ENCODE measurements at regions not wholly inside any gene's neighbourhood (a gene's known extent, or its start where the extent isn't known, plus 50 kb on each side); places are given as distances from the start of the nearest gene placed in this dataset.
"Not testable (repeated sequence)": the region's sequence is repeated elsewhere in the genome, so short reads cannot be mapped to it uniquely, and the experiment has no call there.

DNA sequence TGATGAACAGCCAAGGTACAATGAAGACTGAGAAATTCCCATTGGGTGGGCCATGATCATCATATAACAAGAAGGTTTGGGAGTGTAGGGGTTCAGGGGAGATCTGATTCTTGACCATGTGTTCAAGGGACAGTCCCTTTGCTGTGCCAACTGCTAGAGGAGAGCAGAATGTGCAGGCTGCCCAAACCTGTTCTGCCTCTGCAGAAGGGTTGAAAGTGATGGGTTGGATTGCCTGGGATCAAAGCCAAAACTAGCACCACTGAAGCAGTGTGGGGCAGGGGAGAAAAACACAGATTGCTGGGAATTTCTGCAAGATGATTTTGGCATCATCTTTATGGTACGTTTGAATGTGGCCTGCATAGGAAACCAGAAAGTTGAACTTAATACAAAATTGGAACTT is 303.9 kb downstream of the OTUD1 start:
- no peak for DNase-seq (ENCODE audit: low read depth, low spot score)

DNA sequence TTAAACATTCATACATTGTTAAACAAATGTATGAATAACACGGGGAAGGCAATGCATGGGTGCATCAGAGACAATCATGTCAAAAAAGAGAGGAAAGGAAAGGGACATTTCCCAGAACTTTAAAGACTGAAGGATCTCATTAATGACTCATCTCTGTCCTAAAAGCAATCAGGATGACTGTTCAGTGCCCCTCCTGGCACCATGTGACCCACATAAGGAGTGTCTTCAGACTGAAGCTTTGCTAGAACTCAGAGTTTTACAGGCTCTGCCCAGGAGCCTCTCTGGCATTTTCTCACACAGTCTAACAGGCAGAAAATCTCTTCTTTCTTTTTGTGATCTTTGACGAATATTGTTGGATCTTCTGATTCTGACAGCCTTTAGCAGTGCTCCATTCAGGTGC is 315.3 kb downstream of the OTUD1 start:
- DNase-seq (ENCODE audit: low read depth, low spot score), result no peak

DNA sequence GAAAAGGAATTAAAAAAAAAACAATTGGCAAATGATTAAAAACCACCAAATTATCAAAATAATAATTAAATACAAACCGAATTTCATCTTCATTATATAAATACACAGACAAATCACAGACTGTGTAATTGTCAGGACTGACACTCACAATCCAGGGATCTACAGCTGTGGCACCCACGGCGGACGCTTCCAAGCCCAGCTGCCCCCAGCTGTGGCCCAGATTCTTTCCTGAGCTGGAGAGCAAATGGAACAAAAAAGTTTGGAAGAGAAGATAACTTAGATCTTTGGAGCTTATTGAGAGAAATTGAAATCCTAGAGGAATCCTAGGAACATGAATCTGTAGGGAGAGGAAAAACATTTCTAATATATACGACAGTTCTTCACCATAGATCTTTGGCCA is 316.1 kb downstream of the OTUD1 start:
- no peak for DNase-seq (ENCODE audit: low read depth, low spot score)

DNA sequence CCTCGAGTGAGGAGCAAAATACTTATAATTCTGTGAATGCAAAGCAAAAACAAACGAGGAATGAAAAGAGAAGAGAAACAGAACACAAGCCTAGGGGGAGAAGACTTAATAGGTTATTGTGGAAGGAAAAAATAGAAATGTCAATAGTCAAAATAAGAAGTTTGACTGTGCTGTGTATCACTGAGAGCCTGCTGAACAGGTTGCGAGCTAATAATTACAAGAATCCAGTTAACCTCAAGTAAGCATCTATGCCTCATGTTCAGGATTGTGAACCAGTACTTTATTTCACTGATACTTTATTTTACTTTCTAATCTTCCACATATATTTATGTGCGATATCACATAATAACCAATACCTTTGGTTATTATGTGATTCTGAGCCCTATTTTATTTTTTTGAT is 316.7 kb downstream of the OTUD1 start:
- no peak for DNase-seq (ENCODE audit: low read depth, low spot score)

DNA sequence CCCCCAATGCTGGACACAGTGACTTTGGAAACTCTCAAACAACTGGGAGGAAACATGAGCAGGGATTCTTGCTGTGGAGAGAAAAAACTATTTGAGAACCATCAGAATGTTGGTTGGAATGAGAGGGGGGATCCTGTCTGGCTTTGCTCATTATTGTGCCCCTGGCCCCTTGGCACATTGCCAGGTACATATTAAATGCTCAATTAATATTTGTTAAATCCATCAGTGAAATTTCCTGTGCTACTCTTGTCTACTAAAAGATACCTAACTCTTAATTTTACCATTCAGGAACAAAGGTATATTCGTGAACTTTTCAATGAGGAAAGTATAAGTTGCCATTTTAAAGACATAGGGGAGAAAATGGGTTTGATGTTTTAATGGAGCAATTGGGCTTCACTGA is 329.4 kb downstream of the OTUD1 start:
- DNase-seq (ENCODE audit: low read depth, low spot score), result no peak

DNA sequence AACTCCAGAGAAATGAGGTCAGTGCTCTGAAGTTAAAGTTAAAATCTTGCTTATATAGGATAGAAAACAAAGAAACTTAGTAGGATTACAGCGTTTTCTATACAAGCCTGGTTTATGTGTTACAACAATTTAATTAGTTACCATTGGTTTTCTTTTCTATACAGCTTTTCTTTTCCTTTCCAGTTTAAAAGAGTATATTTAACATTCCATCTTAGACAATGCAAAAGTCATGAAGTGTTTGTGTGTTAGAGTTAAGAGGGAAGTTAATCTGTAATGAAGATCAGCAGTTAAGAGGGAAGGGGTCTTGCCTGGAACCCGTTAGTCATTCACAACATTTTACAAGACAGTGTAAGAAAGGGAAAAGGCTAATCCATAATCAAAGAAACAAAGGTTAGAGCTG is 338.3 kb downstream of the OTUD1 start:
- DNase-seq (ENCODE audit: low read depth, low spot score), result no peak

DNA sequence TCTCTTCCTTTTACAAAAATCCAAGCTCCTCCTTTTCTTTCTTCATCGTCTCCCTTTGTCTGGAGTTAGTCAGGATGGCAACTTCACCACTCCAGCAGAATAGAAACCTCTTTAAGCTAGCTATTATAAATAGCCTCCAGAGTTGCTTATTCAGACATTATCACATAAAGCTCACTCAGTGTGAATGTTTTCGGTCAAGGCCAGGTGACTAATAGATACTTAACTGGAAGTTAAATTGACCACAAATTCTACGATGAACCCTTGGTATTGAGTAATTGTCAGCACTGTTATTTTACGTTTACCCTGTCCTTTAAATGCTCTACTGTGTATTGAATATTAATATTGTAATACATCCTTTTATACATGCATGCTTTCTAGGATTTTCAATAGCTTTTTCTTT is 340.4 kb downstream of the OTUD1 start:
- no peak for DNase-seq (ENCODE audit: low read depth, low spot score)

DNA sequence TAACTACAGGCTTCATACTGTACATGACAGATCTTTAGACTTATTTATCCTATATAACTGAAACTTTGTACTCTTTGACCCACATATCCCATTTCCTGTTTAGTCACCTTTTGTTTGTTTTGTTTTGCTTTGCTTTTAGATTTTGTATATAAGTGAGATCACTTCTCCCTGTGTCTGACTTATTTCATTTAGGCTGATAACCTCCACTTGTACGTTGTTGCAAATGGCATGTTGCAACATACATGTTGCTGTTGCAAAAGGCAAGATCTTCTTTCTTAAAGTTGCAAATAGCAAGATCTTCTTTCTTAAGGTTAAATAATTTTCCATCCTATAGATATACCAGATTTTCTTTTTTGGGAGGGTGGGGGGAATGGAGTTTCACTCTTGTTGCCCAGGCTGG is 341.5 kb downstream of the OTUD1 start:
- DNase-seq (ENCODE audit: low read depth, low spot score), result no peak

DNA sequence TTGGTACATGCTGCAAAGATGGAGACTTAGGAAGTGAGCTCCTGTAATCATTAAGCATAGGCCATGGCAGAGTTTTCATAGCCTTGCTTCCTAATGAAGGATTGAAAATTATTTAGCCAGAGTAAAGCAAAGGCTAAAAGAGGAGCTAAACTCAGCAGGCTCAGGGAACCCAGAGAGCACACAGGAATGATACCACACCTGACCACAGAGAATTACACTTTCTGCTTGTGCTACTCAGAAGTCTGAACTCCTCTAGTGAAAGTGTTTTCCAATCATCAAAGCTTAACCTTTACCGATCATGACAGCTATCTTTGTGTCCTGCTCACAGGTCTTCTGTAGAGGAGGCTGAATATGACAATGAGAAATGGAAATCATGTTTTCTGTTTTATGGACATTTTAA is 347.7 kb downstream of the OTUD1 start:
- no peak for DNase-seq (ENCODE audit: low read depth, low spot score)

DNA sequence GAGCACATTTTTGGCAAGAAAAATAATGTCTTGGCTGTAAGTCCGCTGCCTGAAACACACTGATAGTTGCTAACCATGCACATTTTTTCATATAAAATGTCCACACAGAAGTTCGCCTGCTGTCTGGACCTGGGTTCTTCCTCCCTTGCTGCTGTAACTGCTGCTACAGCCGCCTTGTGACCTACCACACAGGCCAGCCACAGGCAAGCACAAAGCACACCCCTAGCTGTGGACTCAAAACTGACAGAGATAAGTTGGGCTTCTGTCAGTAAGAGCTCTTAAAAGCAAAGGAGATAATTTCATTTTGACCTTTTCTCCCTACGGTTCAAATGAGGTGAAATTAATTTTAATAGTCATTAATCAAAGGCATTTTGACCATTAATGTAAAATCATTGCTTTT is 354.7 kb downstream of the OTUD1 start:
- no peak for DNase-seq (ENCODE audit: low read depth, low spot score)

DNA sequence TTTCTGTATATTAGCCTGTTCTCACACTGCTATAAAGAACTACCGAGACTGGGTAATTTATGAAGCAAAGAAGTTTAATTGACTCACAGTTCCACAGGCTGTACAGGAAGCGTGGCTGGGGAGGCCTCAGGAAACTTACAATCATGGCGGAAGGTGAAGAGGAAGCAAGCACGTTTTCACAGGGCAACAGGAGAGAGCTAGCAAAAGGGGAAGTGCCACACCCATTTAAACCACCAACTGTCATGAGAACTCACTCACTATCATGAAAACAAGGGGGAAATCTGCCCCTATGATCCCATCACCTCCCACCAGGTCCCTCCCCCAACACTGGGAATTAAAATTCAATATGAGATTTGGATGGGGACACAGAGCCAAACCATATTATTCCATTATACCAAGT is 358.6 kb downstream of the OTUD1 start:
- DNase-seq (ENCODE audit: low read depth, low spot score), result not testable (repeated sequence)

DNA sequence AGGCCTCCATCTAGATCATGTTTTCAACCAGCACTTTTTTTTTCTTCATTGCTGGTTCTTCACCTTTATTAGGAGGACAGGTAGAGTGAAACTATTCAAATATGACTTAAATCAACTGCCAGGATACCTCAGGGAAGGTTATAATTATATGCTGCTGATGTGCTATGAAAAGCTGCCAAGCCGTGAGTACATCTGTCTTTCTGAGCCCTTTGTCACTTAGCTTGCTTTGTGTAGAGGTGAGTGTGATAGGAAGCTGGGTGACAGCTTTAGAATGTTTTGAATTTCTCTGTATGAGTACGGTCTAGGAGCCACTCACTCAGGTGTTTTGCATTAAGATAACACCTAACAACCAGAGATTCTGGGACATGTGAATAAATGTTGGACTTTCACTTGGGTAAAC is 365.2 kb downstream of the OTUD1 start:
- DNase-seq (ENCODE audit: low read depth, low spot score), result no peak

DNA sequence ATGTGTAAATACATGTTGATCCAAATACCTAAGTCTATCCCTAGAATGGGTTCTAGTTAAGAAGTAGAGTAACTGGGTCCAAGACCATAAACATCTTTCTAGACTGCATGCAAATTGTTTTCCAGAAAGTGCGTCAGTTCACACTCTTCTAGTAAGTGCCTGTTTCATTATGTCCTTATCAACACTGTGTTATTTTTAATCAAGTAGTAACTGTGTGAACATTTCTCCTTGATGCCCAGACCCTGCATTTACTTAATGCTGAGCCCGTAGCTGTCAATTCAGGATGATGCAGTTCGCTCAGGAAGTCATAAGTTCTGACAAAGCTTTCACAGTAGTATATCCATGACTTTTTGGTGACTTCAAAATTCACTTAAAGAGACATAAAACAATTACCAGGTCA is 374.8 kb downstream of the OTUD1 start:
- DNase-seq (ENCODE audit: low read depth, low spot score), result no peak

DNA sequence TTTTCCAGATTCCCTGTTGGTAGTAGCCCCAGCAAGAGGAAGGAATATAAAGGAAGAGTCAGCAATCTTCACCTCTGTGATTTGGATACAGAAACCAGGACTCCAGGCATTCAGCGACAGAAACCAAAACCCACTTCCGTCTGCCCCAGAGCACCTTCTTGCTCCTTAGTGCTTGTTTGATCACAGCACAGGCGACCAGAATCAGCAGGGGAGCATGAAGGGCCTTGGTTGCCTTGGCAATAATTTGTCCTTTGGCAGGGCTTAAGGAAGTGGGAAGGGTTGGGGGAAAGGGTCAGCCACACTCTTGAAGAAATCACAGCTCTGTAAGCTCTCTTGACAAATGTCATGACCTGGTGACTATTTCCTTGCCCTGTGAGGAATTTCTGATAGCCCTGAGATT is 379.6 kb downstream of the OTUD1 start:
- DNase-seq (ENCODE audit: low read depth, low spot score), result no peak

DNA sequence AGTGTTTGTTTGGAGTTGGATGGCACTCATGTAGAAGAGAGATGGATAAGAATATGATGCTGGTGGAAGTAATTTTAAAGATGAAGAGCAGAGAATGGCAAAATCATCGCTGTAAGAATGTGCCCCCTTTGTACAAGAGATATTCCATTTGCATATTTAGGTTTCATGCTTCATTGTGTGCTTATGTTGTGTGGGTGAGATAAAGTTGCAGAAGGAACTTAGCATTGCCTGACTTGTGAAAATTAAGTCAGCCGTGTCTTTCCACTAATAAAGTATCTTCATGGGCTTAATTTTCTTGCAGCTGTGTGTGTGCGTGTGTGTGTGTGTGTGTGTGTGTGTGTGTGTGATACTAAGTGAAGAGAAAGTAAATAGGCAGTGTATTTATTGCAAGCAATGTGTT is 381.9 kb downstream of the OTUD1 start:
- no peak for DNase-seq (ENCODE audit: low read depth, low spot score)

DNA sequence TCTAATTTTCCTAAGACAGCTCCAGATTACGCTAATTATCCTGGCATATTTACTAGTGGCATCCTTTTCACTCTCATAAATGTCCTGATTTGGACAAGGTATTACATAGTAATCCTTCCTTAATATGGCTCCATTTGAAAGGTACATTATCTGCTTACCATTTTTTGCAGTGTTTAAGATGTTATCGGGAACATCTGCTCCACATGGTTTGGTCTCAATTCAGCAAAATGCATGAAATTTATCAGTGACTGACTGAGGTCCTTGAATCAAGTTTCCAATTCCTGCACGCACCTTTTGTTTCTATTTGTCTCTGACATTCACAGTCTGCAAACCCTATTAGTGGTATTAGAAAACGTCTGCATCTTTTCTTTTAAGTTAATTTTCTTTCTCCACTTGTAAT is 384.1 kb upstream of the KIAA1217 start:
- DNase-seq (ENCODE audit: low read depth, low spot score), result no peak

DNA sequence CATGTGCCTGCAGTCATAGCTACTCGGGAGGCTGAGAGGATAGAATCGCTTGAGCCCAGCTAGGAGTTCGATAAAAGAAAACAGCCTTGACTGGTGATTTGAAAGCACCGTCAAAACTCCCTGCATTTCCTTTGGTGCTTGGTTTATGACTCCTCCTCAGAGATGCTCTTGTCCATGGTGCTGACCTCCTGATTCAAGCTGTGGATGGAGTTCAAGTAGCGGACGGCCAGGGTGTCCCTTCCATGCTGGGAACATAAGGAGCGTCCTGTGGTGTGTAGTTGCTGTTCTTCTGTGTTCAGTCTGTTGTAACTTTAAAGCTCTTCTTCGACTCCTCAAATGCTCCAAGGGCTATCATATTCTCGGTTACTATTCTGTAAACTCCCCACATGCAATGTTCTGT is 382.5 kb upstream of the KIAA1217 start:
- peak; percentile 50 for DNase-seq (ENCODE audit: low read depth, low spot score)

DNA sequence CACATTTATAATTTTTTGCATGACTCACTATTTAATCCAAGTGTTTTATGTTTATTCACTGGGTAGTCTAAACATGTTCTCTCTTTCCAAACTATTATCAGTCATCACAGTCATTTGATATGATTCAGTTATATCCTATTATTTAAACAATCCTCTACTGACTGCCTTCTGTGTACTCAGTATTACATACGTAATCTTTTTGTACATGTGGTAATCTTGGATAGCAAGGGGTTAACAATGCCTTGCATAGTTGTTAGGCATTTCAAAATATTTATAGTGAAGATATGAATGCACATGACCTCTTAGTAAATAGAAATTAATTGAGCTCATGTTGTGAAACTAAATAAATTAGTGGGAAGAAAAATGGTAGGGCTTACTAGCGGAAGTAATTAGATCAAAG is 379.4 kb upstream of the KIAA1217 start:
- no peak for DNase-seq (ENCODE audit: low read depth, low spot score)

DNA sequence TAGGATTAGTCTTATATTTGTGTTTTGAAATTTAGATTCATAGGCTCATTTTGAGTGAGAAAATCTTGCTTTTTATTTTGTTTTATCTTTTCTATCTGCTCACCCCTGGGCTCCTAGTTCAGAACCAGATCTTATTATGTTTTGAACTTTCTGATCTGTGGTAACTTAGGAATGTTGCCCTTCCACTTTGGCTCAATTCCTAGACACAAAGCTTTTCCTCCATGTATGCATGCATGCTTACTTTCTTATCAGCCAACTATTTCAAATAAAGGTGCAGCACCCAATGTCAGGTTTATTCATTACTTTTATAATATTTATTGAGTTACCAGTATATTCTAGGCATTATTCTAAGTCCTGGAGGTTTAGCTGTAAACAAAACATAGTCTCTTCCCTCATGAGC is 374.8 kb upstream of the KIAA1217 start:
- no peak for DNase-seq (ENCODE audit: low read depth, low spot score)

DNA sequence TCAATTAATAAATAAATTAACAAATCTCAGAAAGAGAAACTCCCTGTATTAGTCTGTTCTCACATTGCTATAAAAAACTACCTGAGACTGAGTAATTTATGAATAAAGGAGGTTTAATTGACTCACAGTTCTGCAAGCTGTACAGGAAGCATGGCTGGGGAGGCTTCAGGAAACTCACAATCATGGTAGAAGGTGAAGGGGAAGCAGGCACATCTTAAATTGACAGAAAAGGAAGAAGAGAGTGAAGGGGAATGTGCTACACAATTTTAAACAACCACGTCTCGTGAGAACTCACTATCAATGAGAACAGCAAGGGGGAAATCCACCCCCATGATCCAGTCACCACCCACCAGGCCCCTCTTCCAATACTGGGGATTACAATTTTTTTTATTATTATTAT is 358.3 kb upstream of the KIAA1217 start:
- DNase-seq (ENCODE audit: low read depth, low spot score), result no peak

DNA sequence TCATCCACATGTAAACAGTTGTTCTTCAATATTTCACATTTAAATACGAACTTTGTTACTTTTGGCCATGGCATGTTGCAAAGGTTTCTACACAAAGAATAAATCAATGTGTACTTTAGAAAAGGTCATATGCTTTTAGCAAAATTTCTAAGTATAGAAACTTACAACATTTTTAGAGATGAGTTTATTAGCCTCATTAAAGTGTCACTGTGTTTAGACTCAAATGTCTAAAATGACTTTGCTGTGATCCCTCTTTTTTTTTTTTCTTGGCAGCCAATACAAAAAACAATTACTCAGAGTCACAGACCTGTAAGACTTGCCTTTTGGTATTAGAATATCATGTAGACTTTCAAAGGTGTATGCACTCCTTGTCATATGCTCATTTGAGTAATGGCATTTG is 349.3 kb upstream of the KIAA1217 start:
- DNase-seq (ENCODE audit: low read depth, low spot score), result no peak

DNA sequence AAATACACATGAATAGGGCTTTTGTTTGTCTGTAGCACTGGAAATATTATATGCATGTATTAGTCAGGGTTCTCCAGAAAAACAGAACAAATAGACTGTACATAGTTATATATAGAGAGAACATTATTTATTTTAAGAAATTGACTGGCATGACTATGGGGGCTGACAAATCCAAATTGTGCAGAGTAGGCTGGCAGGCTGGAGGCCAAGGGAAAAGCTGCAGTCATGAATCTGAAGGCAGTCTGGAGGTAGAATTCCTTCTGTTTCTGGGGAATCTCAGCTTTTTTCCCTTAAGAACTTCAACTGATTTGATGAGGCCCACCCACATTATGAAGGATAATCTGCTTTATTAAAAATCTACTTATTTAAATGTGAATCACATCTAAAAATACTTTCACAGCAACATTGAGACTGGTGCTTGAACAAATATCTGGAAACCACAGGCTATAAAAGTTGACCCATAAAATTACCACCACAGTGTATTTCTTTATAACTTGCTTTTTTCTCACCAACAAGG is 344.2 kb upstream of the KIAA1217 start:
- DNase-seq (ENCODE audit: low read depth, low spot score), result no peak

DNA sequence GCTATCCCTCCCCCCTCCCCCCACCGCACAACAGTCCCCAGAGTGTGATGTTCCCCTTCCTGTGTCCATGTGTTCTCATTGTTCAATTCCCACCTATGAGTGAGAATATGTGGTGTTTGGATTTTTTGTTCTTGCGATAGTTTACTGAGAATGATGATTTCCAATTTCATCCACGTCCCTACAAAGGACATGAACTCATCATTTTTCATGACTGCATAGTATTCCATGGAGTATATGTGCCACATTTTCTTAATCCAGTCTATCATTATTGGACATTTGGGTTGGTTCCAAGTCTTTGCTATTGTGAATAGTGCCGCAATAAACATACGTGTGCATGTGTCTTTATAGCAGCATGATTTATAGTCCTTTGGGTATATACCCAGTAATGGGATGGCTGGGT is 342.0 kb upstream of the KIAA1217 start:
- DNase-seq (ENCODE audit: low read depth, low spot score), result not testable (repeated sequence)

DNA sequence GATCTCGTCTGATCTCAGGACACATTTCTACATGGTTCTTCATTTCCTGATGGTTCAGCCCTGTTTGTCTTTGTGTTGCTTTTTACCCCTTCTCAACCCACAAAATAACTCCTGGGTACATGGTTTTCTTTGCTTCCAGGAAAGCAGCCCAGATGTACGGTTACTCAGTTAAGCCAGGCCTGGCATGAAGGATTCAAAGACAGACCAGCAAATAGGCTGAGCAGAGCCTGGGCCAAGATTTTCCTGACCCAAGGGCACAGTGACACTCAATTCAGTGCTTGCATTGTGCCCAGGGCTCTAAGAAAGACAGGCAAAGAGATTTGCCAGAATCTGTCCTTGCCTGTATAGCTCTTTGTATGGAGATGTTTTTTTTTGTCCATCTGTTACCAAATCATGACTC is 340.8 kb upstream of the KIAA1217 start:
- no peak for DNase-seq (ENCODE audit: low read depth, low spot score)

DNA sequence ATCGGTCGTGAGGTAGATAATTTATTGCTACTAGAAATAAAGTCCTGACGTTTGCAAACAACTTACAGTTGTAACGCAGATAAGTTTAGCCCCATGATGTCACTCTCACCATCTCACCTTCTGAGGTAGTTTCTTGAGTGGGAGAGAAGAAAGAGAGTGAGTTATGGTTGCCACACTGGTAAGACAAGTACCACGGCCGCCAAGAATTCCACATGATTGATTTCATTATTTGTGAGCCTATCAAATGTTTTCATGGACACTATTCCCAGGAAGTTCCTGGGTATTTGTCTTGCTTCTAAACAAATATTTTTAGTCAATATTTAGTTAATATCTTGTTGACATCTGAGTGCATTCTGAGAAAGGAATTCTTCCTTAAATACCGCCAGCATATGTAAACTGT is 339.4 kb upstream of the KIAA1217 start:
- no peak for DNase-seq (ENCODE audit: low read depth, low spot score)

All from iPS DF 19.7 (cell line).